SU-DHL-6 (cell line): ENCODE measurements at regions not wholly inside any gene's neighbourhood (a gene's known extent, or its start where the extent isn't known, plus 50 kb on each side); places are given as distances from the start of the nearest gene placed in this dataset.

Experiments used
- H2AFZ ChIP-seq: fragments of 200-600 bp; sonication (generic); 2 replicates; pipeline ENCODE4 v1.6.1; 2014; ENCODE audit warnings: low read depth, mild to moderate bottlenecking, moderate library complexity, mixed read lengths, antibody characterized with exemption, low read length; ENCODE audit not compliant: severe bottlenecking
- H3F3A ChIP-seq: fragments of 200-600 bp; shearing (Covaris generic); 2 replicates; pipeline ENCODE4 v1.6.0; 2016; ENCODE audit warnings: antibody characterized with exemption, mild to moderate bottlenecking; ENCODE audit not compliant: insufficient read depth
- H3K27ac ChIP-seq: fragments of 200-600 bp; sonication (generic); 2 replicates; pipeline ENCODE4 v1.5.1; 2016; ENCODE audit warnings: low read depth, mild to moderate bottlenecking, low read length, moderate library complexity, mixed read lengths
- H3K27me3 ChIP-seq: fragments of 200-600 bp; sonication (generic), shearing (Covaris generic); 2 replicates; pipeline ENCODE4 v1.6.0; 2014; ENCODE audit warnings: mild to moderate bottlenecking, low read length
- H3K36me3 ChIP-seq: fragments of 200-600 bp; sonication (generic); 2 replicates; pipeline ENCODE4 v1.6.1; 2014; ENCODE audit warnings: mild to moderate bottlenecking, low read length, mixed read lengths
- H3K4me2 ChIP-seq: fragments of 300-600, 200-600 bp; shearing (Covaris generic), sonication (generic); 2 replicates; pipeline ENCODE4 v1.6.0; 2014; ENCODE audit warnings: low read length, low read depth, mild to moderate bottlenecking; ENCODE audit not compliant: poor library complexity, severe bottlenecking
- H3K4me3 ChIP-seq: fragments of 200-600 bp; sonication (generic); 2 replicates; pipeline ENCODE4 v1.5.1; 2014; ENCODE audit warnings: antibody characterized with exemption, low read length, mild to moderate bottlenecking, mixed read lengths; ENCODE audit not compliant: insufficient read depth, poor library complexity, severe bottlenecking
- H3K79me2 ChIP-seq: fragments of 200-600 bp; sonication (generic); 2 replicates; pipeline ENCODE4 v1.6.1; 2014; ENCODE audit warnings: mild to moderate bottlenecking, low read length, moderate library complexity; ENCODE audit not compliant: insufficient read depth
- H3K9ac ChIP-seq: fragments of 200-600 bp; sonication (generic); 2 replicates; pipeline ENCODE4 v1.7.0; 2014; ENCODE audit warnings: mild to moderate bottlenecking, low read length
- H3K9me2 ChIP-seq: fragments of 200-600 bp; sonication (generic); replicated peaks from 2 replicates; pipeline ENCODE4 v1.6.1; 2014; ENCODE audit warnings: low read length; ENCODE audit not compliant: insufficient read depth
- H3K9me3 ChIP-seq: fragments of 200-600 bp; sonication (generic); 2 replicates; pipeline ENCODE4 v1.6.1; 2014; ENCODE audit warnings: low read length, mixed read lengths; ENCODE audit not compliant: insufficient read depth
- H4K20me1 ChIP-seq: fragments of 200-600 bp; sonication (generic); 2 replicates; pipeline ENCODE4 v1.6.1; 2014; ENCODE audit warnings: low read depth, mild to moderate bottlenecking, antibody characterized with exemption, low read length, moderate library complexity, mixed read lengths
- CTCF ChIP-seq: fragments of 200-600 bp; sonication (generic); IDR thresholded peaks from one replicate; pipeline ENCODE4 v1.5.1; 2017; ENCODE audit warnings: antibody characterized with exemption, mild to moderate bottlenecking, low read length, moderate library complexity; ENCODE audit not compliant: insufficient read depth, poor library complexity, severe bottlenecking
- EZH2phosphoT487 ChIP-seq: fragments of 200-600 bp; sonication (generic), shearing (Covaris generic); conservative IDR thresholded peaks from 2 replicates; pipeline ENCODE4 v1.6.1; 2018; ENCODE audit warnings: mild to moderate bottlenecking, antibody characterized with exemption, low read length, moderate library complexity, mixed read lengths

DNA sequence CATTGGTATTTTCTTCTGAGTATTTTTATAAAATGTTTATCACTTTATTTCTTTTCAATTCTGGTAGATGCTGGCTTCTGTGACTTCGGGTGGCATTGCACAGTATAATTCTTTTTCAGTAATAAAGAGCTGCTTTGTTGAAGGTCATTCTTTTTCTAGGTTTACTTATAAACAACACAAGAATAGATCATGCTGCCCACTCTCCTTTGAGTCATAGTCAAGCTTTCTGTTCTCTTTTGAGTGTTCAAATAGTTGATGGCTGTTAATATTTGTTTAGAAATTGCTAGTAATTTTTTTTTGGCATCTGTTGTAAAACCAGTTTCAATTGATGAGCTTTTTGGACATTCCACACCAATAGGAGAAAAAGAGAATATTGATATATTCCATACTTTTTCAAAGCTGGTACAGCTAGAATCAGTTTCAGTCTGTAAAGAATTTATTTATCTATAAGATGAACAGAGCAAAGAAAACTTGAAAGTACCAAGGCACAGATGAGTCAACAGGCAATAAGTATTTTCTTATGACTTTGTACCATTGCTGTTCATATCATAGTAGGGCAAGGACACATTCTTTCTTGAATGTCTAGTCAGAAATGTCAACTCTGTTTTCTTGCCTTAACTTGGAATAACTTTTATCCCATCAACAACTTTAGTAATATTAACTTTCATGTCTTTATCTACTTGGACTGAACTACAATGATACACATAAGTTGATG lies 513.0 kb upstream of the SEL1L start:
- TF ChIP-seq EZH2phosphoT487 (no peak), CTCF (no peak)
- Histone ChIP-seq H3K9me3 (no peaks in the 10 kb centered on the region), H3K27me3 (no peaks in the 10 kb centered on the region), H3K9ac (no peak overlapping the region), H2AFZ (no peak overlapping the region), H3K79me2 (no peaks in the 10 kb centered on the region), H4K20me1 (no peaks in the 10 kb centered on the region), H3K4me2 (no peak overlapping the region), H3F3A (no peaks in the 10 kb centered on the region), H3K4me3 (no peak overlapping the region), H3K36me3 (no peaks in the 10 kb centered on the region), H3K9me2 (no peaks in the 10 kb centered on the region), H3K27ac (no peak overlapping the region)

- H3K79me2 ChIP-seq, result no peaks in the 10 kb centered on the region
- no peaks in the 10 kb centered on the region for H3K9me3 ChIP-seq
- no peak overlapping the region for H3K4me3 ChIP-seq
- H3K27me3 ChIP-seq, result no peaks in the 10 kb centered on the region
- no peaks in the 10 kb centered on the region for H4K20me1 ChIP-seq
- no peak overlapping the region for H2AFZ ChIP-seq
- no peak overlapping the region for H3K4me2 ChIP-seq
- H3K9me2 ChIP-seq, result no peaks in the 10 kb centered on the region
- no peak overlapping the region for H3K9ac ChIP-seq
- H3K36me3 ChIP-seq, result no peaks in the 10 kb centered on the region
- no peaks in the 10 kb centered on the region for H3F3A ChIP-seq
- TF ChIP-seq CTCF, result no peak
- no peak for TF ChIP-seq EZH2phosphoT487
- no peak overlapping the region for H3K27ac ChIP-seq
Observed at GRCh38 chr14:82047777-82048470, 514.3 kb upstream of the SEL1L start.

DNA sequence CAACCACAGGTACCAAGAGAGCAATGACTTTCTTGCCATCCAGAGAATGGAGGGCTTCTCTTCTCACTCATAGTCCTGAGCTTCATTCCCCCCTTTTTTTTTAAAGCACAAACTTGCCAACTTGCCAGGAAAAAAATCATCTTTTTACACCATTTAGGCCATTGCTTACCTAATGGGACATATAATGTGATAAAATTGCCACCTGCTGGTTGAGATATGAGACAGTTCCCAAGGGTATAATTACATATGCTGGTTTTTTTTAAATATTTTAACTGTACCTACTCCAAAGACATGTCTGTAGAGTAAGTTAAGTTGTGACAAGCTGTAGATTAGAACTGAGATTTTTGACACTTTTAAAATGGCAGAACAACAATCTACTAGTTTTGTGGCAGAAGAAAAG lies 519.1 kb upstream of the SEL1L start:
- Histone ChIP-seq H4K20me1 (no peaks in the 10 kb centered on the region), H3K79me2 (no peaks in the 10 kb centered on the region), H3K27ac (no peak overlapping the region), H3K4me3 (no peak overlapping the region), H3K36me3 (no peaks in the 10 kb centered on the region), H3K9me3 (no peaks in the 10 kb centered on the region), H3K9ac (no peak overlapping the region), H3F3A (no peaks in the 10 kb centered on the region), H2AFZ (no peak overlapping the region), H3K27me3 (no peaks in the 10 kb centered on the region), H3K4me2 (no peak overlapping the region), H3K9me2 (no peaks in the 10 kb centered on the region)
- no peak for TF ChIP-seq EZH2phosphoT487
- TF ChIP-seq CTCF, result no peak
